T1000 (cell line): ENCODE measurements at regions not wholly inside any gene's neighbourhood (a gene's known extent, or its start where the extent isn't known, plus 50 kb on each side); places are given as distances from the start of the nearest gene placed in this dataset.
"Not testable (repeated sequence)": the region's sequence is repeated elsewhere in the genome, so short reads cannot be mapped to it uniquely, and the experiment has no call there.

Source experiments
- DNase-seq: peaks from one replicate; lab custom pipeline; 2025; ENCODE audit warnings: mixed read lengths; lab: John Stamatoyannopoulos, UW

DNA sequence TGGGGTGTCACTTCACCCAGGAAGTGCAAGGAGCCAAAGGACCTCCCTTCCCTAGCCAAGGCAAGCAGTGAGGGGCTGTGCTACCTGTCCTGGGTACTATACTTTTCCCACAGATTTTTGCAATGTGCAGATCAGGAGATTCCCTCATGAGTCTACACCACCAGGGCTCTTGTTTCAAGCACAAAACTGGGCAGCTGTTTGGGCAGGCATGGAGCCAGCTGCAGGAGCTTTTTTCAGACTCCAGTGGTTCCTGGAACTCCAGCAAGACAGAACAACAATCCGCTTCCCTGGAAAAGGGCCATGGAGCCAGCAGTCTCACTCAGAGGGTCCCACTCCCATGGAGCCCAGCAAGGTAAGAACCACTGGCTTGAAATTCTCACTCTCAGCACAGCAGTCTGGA is 1649.6 kb downstream of the LRRC4C start:
- DNase-seq, result no peak

DNA sequence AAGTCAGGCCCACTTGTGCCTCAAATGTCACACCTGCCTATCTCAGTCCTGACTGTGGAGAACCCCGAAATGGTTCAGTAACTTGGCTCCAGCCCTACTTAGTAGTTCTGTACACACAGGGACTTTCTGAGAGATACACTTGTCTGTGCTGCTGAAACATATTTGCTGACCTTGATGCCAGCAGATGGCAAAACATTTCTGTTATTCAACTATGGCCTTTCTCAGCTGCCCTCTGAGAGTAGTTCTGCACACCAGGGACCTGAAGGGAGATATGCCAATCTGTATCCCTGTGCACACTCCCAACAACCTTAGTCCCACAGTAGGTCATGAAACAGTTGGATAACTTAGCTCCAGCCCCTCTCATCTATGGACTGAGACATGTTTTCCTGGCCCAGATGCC is 1651.5 kb downstream of the LRRC4C start:
- no peak for DNase-seq

DNA sequence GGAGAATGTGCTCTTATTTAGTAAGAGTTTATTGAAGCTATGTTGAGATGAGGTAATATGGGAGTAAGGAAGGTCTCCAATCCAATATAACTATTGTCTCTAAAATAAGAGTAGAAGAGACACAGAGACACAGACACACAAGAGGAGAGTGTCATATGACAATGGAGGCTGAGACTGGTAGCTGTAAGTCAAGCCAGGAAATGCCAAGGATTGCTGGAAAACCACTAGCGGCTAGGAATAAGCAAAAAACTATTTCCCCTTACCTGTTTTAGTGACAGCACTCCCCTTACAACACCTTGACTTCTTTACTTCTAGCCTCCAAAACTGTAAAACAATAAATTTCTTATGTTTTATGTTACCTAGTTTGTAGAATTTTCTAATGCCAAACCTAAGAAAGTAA is 1652.8 kb downstream of the LRRC4C start:
- DNase-seq, result no peak

DNA sequence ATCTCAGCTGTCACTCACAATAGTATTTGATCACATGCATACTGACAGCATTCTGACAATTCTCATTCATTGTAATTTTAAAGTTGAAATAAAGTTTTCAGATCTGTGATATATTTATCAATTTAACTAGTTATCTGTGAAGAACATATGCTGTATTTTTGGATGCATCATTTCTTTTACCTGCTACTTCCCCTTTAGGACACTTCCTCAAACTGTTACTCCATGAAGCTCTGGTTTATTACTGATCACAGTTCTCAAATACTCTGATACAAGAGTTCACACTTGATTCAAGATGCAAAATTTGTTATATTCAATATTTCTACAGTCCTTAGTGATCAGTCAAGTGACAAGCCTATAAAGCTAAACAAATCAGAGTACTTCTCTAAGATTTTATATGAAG is 1655.2 kb downstream of the LRRC4C start:
- no peak for DNase-seq

DNA sequence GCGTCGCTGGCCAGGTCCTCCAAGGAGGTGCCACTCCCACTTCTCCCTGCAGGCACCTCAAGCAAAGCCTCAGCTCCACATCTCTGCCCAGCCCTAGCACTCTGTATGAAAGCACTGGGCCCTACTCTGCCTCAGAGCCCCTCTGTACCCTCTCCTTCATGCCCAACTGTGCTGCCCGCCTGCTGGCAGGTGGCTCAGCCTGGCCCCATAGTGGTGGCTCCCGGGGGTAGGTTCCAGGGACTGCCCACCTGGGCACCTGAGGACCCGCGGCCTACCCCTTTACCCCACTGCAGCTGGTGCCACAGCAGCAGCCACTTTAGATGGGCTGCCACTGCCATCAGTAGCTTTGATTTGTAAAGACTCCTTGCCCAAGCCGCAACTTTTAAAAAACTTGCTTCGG is 1672.8 kb downstream of the LRRC4C start:
- DNase-seq, result no peak

DNA sequence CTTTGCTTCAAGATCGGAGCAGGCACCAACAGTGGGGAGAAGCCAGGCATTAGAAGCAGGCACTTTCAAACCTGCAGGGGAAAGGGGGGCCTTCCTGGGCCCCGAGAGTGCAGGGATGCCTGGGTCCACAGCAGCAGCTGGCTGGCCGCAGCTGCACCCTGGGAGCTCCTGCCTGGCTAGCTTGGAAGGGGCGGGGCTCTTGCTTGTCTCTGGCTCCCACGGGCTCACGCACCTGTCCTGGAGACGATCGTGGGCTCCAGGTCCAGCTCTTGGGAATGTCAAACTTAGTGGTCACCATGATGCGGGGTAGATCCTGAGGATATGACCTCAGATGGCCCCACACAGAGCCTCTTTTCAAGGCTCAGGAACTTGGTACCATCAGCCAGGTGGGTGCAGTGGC is 1673.2 kb downstream of the LRRC4C start:
- no peak for DNase-seq

DNA sequence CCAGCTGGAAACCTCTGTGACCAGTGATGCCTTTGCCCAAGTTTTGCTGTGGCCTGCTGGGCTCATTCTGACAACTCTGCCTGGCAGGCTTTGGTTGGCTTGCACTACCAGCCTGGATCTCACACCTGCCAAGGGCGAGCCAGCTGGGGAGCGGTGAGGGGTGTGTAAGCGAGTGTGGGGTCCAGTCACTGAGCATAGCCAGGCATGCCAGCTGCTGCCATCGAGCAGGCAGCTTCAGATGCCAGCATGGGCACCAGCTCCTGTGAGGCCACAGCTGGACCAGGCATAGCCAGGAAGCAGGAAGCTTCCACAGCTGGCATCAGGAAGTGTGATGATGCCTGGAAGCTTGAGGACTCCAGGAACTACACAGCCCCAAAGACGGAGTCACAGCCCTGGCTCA is 1674.6 kb downstream of the LRRC4C start:
- DNase-seq, result no peak

DNA sequence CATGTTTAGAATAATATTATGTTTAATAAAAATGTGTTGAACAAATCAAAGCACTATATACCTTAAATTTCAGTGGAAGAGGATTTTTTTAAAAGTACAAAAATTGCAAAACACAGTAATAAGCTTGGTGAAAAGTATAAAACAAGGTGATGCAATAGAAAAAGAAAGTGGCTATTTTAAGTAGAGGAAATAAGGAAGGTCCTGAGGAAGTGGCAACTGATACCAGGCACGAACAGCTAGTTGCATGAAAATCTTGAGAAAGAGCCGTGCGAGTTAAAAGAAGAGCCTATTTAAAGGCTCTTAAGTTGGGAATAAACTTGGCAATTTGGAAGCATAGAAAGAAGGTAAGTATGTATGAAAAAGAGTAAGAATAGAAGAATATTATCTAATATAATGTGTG is 1679.3 kb downstream of the LRRC4C start:
- DNase-seq, result no peak

DNA sequence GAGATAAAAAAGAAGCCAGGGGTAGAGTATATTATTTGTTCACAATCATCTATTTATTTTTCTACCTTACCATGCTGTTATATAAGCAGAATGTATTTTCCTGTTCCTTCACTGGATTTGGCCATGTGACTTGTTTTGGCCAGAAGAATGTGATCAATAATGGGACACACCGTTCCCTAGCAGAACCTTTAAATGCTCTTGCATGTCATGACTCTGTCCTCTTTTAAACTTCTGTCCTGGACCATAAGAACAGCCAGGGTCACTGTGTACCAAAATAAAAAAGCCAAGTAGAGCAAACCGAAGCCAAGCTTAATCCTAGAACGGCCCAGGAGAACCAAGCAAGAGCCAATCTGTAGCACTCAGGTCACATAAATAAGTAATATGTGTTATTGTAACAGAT is 1682.4 kb downstream of the LRRC4C start:
- DNase-seq, result no peak

DNA sequence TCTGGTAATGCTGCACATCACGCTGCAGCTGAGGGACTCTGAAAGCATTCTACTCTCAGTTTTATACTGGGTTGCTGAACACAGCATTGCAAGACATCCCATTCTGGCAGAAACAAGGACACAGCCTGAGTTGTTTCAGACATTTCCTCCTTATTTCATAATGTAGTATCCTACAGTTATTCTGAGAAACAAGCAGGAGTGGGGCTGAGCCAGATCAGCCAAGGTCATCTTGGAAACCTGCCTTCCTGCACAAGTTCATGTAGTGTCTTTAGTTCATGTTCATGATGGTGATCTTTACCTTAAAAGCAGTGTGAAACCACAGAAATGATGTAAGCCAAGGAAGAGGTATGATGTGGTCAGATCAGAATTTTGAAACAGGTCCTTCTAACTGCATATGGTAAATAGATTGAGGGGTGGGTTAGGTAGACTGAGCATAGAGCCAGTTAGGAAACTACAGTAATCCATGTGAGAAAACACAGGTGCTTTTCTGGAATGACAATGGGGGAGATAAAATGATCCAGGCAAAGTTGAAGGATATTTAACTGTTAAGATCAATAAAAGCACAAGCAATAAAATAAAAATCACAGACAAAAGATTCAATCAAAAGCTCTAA is 1686.8 kb downstream of the LRRC4C start:
- no peak for DNase-seq

DNA sequence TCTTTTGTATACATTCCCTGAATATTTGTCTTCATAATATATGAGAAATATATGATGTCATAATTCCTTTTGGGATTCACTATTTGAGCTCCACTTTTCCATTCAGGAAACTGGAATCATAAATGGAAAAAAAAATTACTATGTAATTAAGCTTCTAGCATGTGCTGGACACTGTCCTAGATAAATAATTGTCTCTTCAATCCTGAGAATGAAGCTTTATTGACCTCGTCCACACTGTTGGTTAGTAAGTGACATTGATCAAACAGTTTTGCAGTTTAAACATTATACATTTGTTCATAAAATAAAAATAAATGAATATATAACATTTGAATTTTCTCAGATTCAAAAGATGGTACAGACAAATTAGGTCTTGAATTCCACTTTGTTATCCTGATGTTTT is 1691.2 kb downstream of the LRRC4C start:
- no peak for DNase-seq

DNA sequence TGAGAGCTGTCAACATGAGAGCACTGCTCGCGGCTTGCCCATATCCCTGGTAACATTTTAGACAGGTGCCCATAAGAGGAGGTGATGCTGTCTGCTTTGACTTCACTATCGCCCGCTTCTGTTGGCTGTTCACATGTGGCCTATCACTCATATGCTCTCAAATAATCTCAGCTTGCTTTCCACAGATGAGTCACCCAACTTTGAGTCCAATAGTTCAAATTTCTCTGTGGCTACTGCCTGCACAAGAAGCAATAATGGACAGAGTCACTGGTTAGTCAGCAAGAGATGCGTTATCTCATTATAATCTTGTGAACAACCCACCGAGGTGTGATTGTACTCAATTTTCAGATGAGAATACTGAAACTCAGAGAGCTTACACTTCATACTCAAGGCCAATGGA is 1714.1 kb downstream of the LRRC4C start:
- DNase-seq, result no peak

DNA sequence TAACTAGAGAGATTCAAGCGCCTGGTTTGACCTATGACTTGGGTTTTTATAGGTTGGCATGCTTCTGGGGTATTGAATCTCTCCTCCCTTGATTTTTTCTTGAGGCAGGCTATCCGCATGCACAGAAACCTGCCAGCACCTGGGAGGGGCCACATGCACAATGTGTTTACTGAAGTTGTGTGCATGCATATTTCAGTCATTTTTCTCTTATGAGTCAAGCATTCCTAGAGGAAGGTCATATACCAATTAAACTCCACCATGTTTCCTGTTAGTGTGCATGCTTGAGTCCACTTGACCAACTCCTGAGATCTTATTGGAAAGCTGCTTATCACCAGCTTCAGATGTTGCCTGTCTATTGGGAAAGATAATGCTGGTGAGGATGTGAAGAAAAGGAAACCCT is 1718.4 kb downstream of the LRRC4C start:
- DNase-seq, result no peak

DNA sequence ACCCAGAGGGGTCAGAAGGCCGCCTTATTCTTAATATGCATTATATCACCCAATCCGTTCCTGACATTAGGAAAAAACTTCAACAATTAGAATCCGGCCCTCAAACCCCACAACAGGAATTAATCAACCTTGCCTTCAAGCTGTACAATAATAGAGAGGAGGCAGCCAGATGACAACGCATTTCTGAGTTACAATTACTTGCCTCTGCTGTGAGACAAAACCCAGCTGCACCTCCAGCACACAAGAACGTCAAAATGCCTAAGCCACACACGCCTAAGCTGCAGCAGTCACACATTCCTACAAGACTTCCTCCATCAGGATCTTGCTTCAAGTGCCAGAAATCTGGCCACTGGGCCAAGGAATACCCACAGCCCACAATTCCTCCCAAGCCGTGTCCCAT is 1723.1 kb downstream of the LRRC4C start:
- DNase-seq, result not testable (repeated sequence)

DNA sequence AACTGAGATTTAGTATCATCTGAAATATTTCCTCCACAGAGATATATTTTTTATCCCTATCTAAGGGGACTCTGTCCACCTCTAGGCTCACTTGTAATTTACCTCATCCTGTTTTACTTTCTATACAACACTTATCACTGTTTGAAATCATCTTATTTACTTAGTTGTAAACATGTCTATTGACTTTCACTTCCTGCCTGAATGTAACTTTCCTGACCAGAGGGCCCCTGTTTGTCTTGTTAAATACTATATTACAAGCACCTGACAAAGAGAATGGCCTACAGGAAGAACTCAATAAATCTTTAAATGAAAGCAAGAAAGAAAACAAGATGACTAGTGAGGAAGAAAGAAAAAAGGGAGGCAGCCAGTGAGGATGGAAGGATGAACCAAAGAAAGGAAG is 1727.5 kb downstream of the LRRC4C start:
- no peak for DNase-seq

DNA sequence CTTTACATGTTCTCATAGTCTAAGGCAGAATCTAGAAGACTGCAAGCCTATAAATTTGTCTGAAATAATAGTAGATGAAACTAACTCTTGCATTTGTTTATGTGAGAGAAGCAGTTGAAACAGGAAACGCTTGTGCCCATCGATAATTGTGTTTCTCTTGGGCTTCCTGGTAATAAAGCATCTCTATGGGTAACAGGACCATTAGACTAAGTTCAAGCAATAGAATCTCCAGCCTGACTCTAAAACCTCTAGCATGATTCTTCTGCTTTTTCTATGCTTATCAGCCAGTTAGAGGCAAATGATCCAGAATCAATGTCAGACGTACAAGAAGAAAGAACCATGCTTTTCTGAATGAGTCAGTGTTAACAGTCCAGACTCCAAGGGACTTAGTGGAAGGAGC is 1734.4 kb downstream of the LRRC4C start:
- no peak for DNase-seq

DNA sequence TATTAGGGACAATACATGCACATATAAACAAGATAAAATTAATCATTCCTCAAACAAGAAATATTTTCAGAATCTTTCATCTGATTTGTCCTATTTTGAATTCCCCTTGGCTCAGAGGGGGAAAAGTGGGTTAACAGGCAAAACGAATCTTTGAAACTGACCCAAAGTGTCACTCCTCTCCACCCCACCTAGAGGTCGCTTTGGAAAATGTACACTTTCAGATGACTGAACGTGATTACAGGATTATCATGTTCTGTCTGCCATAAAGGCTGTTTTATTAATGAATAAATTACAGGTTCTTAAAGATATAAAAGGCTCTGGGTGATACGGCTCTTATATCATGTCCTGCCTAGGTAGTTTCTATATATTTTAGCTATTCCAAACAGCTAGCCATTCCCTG is 1735.0 kb downstream of the LRRC4C start:
- DNase-seq, result no peak

DNA sequence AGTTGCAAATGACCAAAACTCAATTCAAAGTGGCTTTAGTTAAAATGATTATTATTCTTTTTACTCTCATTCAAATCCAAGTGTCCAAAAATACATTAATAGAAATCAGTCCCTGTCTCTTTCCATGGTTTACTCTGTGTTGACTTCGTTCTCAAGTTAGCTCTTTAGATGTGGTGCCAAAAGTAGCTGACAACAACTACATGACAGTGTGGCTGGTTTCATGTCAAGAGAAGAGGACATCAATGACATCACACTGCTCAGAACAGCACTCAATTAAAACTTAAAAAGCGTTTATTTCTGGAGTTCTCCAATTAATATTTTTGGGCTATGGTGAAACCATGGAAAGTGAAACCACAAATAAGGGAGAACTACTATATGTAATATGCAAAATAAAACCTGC is 1746.9 kb downstream of the LRRC4C start:
- DNase-seq, result no peak

DNA sequence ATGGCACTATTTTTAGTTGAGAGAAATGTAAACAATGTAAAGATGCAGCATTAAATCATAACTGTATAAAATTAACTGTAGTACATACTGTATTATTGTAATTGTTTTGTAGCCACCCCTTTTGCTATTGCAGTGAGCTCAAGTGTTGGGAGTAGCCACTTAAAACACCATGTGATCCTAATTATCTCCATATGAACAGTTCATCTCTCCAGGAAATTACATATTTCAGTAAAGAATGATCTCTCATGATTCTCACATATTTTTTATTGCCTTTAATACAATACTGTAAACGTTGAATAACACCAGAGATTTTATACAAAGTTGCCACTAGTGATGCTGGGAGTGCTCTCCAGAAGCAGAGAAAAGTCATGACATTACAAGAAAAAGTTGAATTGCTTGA is 1768.6 kb downstream of the LRRC4C start:
- no peak for DNase-seq

DNA sequence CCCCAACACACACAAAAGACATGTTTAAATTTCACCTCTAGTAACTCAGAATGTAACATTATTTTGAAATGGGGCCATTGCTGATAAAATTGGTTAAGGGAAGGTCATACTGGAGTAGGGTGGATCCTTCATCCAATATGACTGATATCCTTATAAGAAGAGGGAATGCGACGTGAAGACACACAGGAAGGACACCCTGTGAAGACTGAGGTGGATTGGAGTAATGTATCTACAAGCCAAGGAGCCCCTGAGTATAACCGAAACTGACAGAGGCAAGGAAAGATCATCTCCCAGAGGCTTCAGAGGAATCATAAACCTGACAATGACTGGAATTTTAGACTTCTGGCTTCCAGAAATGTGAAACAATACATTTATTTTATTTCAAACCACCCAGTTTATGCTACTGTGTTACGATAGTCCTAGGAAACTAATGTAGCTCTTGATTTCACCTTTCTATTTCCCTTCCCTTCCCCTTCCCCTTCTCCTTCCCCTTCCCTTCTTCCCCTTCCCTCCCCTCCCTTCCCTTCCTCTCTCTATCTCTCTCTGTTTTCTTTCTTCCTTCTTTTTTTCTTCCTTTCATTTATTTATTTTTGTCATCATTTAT is 1775.4 kb downstream of the LRRC4C start:
- no peak for DNase-seq

DNA sequence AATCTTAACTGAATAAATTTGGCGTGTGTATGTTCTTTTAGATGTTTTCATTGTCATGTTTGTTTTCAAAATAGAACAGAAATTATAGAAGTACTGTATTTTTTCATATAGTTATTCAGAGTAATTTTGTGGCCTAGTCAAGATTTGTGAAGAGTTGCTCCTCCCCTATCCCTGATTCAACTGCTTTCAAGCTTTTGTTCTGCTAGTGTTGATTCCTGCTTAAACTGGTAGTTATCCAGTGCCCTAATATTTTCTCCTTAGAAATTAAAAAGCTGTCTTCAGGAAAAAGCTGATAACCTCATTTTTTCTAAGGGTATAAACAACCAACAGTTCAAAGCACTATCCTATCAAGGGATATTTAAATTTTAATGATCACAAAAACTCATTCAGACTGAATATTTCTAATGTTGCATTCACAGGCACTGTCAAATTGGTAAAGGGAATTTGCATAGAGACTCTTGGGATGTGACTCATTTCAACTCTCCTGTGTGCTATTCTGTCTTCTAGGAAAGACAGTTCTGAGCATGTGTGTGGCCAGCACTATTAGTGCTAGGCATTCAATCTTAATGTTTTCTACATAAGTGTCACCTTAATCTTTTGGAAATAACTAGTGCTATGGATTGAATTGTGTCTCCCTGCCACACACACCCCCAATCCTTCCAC is 1776.0 kb downstream of the LRRC4C start:
- no peak for DNase-seq

DNA sequence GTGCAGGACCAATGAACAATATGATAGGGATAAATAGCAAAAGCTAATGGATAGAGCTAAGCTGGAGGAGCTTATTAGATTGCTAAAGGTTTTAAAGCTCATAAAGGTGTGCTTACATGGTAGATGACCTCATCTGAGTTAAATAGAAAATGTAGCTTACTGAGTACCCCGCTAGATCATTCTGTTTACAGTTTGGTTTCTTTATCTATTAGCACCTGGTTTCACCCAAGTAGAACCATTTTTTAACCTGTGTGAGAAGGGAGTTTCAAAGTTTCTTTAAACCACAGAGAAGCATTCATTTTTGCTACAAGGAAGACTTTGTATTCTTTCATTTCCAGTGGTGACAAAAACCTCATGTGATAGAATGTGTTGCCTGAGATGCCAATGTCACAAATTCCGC is 1778.0 kb downstream of the LRRC4C start:
- DNase-seq, result no peak

DNA sequence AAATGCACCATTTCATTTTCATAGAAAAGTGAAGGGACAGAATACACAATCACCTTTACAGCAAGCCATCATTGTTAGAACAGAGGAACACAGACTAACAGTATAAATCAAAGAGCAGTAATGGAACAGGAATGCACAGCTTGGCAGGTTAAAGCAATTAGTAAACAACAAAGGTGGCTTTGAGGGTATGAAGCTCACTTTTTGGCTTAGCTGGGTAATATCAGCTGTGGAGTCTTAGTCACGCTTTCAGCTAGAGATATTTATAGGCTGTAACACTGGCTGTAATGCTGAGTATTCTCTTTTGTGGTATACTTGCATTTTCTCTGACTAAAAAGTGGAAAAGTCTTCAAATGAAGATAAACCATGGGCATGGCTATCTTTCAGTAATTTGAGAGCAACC is 1780.5 kb downstream of the LRRC4C start:
- DNase-seq, result no peak

DNA sequence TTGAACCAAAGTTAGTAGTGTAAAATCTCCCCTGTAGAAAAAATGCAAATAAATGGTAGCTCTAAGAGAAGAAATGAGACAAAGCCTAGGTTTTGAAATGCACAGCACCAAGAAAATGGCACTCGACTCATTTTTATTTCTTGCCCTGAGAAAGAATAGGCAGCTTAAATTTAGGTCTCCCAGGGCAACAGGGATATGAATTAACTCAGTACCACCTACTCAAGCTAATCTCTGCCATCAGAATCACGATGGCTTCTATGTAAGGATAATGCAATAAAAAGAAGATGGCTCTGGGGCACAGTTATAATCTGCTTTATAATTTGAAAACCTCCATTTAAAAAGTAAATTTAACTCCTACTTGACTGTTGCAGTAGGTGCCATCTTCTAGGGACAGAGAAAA is 1784.3 kb downstream of the LRRC4C start:
- DNase-seq, result no peak
